GM23248 (cell line): ENCODE measurements at regions not wholly inside any gene's neighbourhood (a gene's known extent, or its start where the extent isn't known, plus 50 kb on each side); places are given as distances from the start of the nearest gene placed in this dataset.

Experiments
- DNase-seq: peaks from one replicate; pipeline ENCODE4 v3.0.0-alpha.2; 2015
- H2AFZ ChIP-seq: fragments of 200-600 bp; sonication (generic); 2 replicates; pipeline ENCODE4 v1.6.1; 2016; ENCODE audit warnings: antibody characterized with exemption
- H3F3A ChIP-seq: fragments of 200-600 bp; sonication (generic); 2 replicates; pipeline ENCODE4 v1.6.1; 2016; ENCODE audit warnings: mild to moderate bottlenecking, antibody characterized with exemption, mixed run types; ENCODE audit not compliant: insufficient read depth
- H3K27ac ChIP-seq: fragments of 200-600 bp; sonication (generic); 2 replicates; pipeline ENCODE4 v1.5.1; 2016; ENCODE audit warnings: mild to moderate bottlenecking
- H3K27me3 ChIP-seq: fragments of 200-600 bp; sonication (generic); replicated peaks from 2 replicates; pipeline ENCODE4 v1.6.1; 2016; ENCODE audit warnings: mild to moderate bottlenecking; ENCODE audit not compliant: insufficient read depth
- H3K36me3 ChIP-seq: fragments of 200-600 bp; sonication (generic); 2 replicates; pipeline ENCODE4 v1.6.1; 2016; ENCODE audit warnings: low read depth, mild to moderate bottlenecking
- H3K4me1 ChIP-seq: fragments of 200-600 bp; sonication (generic); 2 replicates; pipeline ENCODE4 v1.6.1; 2016; ENCODE audit warnings: mild to moderate bottlenecking; ENCODE audit not compliant: insufficient read depth
- H3K4me2 ChIP-seq: fragments of 200-600 bp; sonication (generic); one replicate; pipeline ENCODE4 v1.6.1; 2016; ENCODE audit warnings: mild to moderate bottlenecking; ENCODE audit not compliant: unreplicated experiment
- H3K4me3 ChIP-seq: fragments of 200-600 bp; sonication (generic); 2 replicates; pipeline ENCODE4 v1.5.1; 2016; ENCODE audit warnings: mild to moderate bottlenecking
- H3K79me2 ChIP-seq: fragments of 200-600 bp; sonication (generic); 2 replicates; pipeline ENCODE4 v1.6.1; 2016; ENCODE audit warnings: mild to moderate bottlenecking; ENCODE audit not compliant: insufficient read depth
- H3K9ac ChIP-seq: fragments of 200-600 bp; sonication (generic); 2 replicates; pipeline ENCODE4 v1.6.1; 2016; ENCODE audit warnings: mild to moderate bottlenecking
- H3K9me2 ChIP-seq: fragments of 200-600 bp; sonication (generic); 2 replicates; pipeline ENCODE4 v1.6.1; 2016; ENCODE audit warnings: mixed run types, mild to moderate bottlenecking, moderate library complexity; ENCODE audit not compliant: insufficient read depth
- H3K9me3 ChIP-seq: fragments of 200-600 bp; sonication (generic); one replicate; pipeline ENCODE4 v1.6.1; 2017; ENCODE audit warnings: low read depth
- H4K20me1 ChIP-seq: fragments of 200-600 bp; sonication (generic); 2 replicates; pipeline ENCODE4 v1.6.0; 2016; ENCODE audit not compliant: insufficient read depth
- EZH2 ChIP-seq: fragments of 200-600 bp; sonication (generic); IDR thresholded peaks from 2 replicates; pipeline ENCODE4 v1.6.1; 2018; ENCODE audit warnings: antibody characterized with exemption, mild to moderate bottlenecking; ENCODE audit not compliant: insufficient read depth, poor library complexity, severe bottlenecking
- EZH2phosphoT487 ChIP-seq: fragments of 200-600 bp; sonication (generic); IDR thresholded peaks from 2 replicates; pipeline ENCODE4 v1.6.1; 2018; ENCODE audit warnings: antibody characterized with exemption, moderate library complexity, mild to moderate bottlenecking, low read depth; ENCODE audit not compliant: insufficient read depth
- WGBS, 2 experiments: methylation state at CpG; one replicate each; pipeline ENCODE4 v1.1.6; 2015 to 2017; ENCODE audit warnings: low lambda C conversion rate in 2 of 2, low coverage in 1 of 2; ENCODE audit errors: missing lambda C conversion rate in 2 of 2; 5-methylcytosine and 5-hydroxymethylcytosine counted together
- in situ Hi-C: fragments of 300-500 bp; cut with MboI; formaldehyde crosslinking; loops from 2 replicates; pipeline ENCODE4 v1.15.0; 2020

GRCh38 chr15:70499791-70500190 lies 263.6 kb downstream of the UACA start:
- DNase-seq, result no peak
- Histone ChIP-seq H3K36me3 (no peaks in the 10 kb centered on the region), H3K79me2 (no peaks in the 10 kb centered on the region), H3F3A (peaks cover 10% of the 10 kb centered on the region; the same call in 1 of the 2 replicates), H3K27ac (no peak overlapping the region), H3K9me3 (no peaks in the 10 kb centered on the region), H3K4me3 (no peak overlapping the region), H3K9me2 (no peaks in the 10 kb centered on the region), H4K20me1 (no peaks in the 10 kb centered on the region), H3K27me3 (0 out of 2 replicates have a peak, but pooled peaks cover 5% of the 10 kb centered on the region), H3K4me1 (peaks cover 25% of the 10 kb centered on the region), H3K9ac (no peak overlapping the region), H3K4me2 (no peak overlapping the region), H2AFZ (no peak overlapping the region)
- 89 to 93% methylated on average over 4 of the region's 4 CpGs for WGBS, 2 experiments
- in situ Hi-C loops, result no loop called here
- TF ChIP-seq EZH2phosphoT487 (no peak), EZH2 (no peak)

DNA sequence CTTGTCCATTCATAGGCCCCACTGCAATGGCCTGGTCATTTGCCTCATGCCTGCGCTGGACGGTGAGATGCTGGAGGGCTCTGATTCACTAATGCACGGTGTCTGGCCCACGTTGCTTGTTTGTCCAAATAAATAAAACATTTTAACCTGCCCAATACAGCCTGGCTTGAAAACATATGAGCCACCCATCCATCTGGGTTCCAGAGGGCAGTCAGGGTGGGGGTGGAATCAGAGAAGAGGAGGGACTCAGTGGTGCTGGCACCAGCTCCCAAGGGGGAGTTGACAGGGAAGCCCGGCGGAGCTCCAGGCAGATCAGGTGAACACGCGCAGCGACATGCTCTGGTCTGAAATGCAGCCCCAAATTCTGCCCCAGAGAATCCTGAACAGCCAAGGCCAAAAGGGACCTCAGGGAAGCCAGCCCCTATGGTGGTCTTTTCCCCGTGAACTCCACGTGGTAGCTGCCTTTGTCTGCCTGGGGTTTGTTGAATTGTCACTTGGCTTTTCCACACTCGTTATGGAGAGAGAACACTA lies 265.2 kb downstream of the UACA start:
- in situ Hi-C loops, result no loop called here
- WGBS, 2 experiments, result 94 to 95% methylated on average over 12 of the region's 12 CpGs
- H3K27me3 ChIP-seq, result 0 out of 2 replicates have a peak, but pooled peaks cover 5% of the 10 kb centered on the region

DNA sequence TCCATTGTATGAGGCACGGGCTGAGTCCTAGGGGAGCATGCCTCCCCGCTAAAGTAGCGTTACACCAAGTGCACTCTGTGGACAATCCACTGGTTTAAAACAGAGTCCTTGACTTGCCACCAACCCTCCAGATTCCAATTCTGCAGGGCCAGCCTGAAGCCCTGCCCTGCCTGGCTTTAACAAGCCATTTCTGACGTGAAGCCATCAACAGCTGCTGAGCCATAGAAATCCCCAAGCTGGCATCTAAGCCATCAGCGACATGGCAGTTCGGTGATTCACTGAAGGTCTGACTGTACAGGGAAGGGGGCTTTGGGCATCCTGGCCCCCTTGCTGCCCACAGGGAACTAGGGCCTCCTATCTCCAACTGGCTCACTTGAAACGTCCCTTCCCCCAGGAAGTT lies 265.7 kb downstream of the UACA start:
- Histone ChIP-seq H3K27ac (no peak overlapping the region), H3K36me3 (no peaks in the 10 kb centered on the region), H3K9ac (no peak overlapping the region), H3K79me2 (no peaks in the 10 kb centered on the region), H3K9me2 (no peaks in the 10 kb centered on the region), H3K4me1 (peaks cover 34% of the 10 kb centered on the region), H3F3A (peaks cover 27% of the 10 kb centered on the region), H3K4me2 (no peak overlapping the region), H2AFZ (no peak overlapping the region), H3K27me3 (0 out of 2 replicates have a peak, but pooled peaks cover 5% of the 10 kb centered on the region), H4K20me1 (no peaks in the 10 kb centered on the region), H3K4me3 (no peak overlapping the region), H3K9me3 (no peaks in the 10 kb centered on the region)
- no peak for TF ChIP-seq EZH2phosphoT487
- in situ Hi-C loops, result no loop called here
- WGBS, 2 experiments, result 80 to 81% methylated on average over 7 of the region's 7 CpGs
- no peak for DNase-seq

More for the DNA sequence above, 265.2 kb downstream of the UACA start:
- TF ChIP-seq EZH2, result no peak
- TF ChIP-seq EZH2phosphoT487, result no peak
- Histone ChIP-seq H3K9me2 (no peaks in the 10 kb centered on the region), H3K79me2 (no peaks in the 10 kb centered on the region), H3K27ac (no peak overlapping the region), H3K4me1 (peaks cover 29% of the 10 kb centered on the region), H3K9me3 (no peaks in the 10 kb centered on the region), H3K36me3 (no peaks in the 10 kb centered on the region), H3F3A (peaks cover 25% of the 10 kb centered on the region), H4K20me1 (no peaks in the 10 kb centered on the region), H2AFZ (no peak overlapping the region), H3K9ac (no peak overlapping the region), H3K4me3 (no peak overlapping the region), H3K4me2 (no peak overlapping the region)
- no peak for DNase-seq

DNA sequence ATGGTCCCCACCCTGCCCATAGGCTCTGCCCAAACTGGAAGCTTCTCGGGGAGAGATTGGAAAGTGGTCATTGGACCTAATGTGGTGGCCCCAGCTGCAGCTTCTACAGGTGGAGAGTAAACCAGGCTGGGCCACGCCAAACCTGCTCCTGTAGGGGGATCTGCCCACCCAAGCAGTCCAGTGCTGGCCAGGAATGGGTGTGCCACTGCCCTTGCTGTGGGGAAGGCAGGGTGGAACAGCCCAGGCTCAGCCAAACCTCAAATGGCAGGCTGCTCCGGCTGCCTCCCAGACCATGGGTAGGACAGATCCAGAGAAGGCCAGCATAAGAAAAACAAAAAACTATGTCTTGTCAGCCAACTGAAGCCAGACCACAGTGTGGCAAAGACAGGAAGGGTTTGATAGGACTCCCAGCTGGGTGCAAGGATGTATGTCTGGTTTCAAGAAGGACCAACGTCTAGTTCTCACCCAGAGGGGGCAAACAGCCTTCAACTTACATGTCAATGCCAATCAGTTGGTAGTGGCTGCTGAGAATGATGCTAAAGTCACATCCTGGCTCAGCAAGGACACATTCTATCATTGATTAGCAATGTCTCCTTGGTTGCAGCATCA lies 267.3 kb downstream of the UACA start:
- Histone ChIP-seq H3K4me3 (no peak overlapping the region), H3K9ac (no peak overlapping the region), H3K4me1 (peaks cover 50% of the 10 kb centered on the region), H3K9me2 (no peaks in the 10 kb centered on the region), H4K20me1 (no peaks in the 10 kb centered on the region), H3K4me2 (no peak overlapping the region), H3K79me2 (no peaks in the 10 kb centered on the region), H3K27ac (no peak overlapping the region), H3K27me3 (no peaks in the 10 kb centered on the region), H3F3A (peaks cover 42% of the 10 kb centered on the region), H2AFZ (no peak overlapping the region), H3K36me3 (no peaks in the 10 kb centered on the region), H3K9me3 (no peaks in the 10 kb centered on the region)
- 89 to 98% methylated on average over 4 of the region's 4 CpGs for WGBS, 2 experiments
- no peak for DNase-seq
- in situ Hi-C loops, result no loop called here
- no peak for TF ChIP-seq EZH2phosphoT487
- TF ChIP-seq EZH2, result no peak
